ENCODE measurements at regions not wholly inside any gene's neighbourhood (a gene's known extent, or its start where the extent isn't known, plus 50 kb on each side); places are given as distances from the start of the nearest gene placed in this dataset.
"Not testable (repeated sequence)": the region's sequence is repeated elsewhere in the genome, so short reads cannot be mapped to it uniquely, and the experiment has no call there.

- FAIRE-seq (no peak), DNase-seq (ENCODE audit: low spot score in 2 of 2) (no peak)
Measured at GRCh38 chr7:137110535-137110934, 233.0 kb downstream of the PTN start.

DNA sequence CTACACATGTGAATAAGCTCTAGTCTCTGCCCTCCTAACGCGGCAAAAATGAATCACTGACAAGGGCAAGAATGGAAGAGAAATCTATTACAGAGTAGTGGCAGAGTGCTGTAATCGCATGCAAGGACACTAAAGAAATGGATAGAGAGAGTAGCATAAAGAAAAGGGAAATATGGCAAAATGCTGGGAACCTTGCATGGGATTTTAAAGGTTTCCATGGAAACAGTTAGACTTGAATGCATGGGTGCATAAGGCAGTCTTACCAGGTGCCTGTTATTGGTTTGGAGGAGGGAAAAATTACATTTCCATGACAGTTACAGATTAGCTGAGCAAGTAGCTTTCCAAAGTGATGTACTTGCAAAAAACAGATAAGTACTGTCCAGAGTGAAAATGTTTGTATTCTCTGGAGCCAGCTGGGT is 233.4 kb downstream of the PTN start:
- FAIRE-seq (no peak), DNase-seq (ENCODE audit: low spot score in 2 of 2) (no peak)

DNA sequence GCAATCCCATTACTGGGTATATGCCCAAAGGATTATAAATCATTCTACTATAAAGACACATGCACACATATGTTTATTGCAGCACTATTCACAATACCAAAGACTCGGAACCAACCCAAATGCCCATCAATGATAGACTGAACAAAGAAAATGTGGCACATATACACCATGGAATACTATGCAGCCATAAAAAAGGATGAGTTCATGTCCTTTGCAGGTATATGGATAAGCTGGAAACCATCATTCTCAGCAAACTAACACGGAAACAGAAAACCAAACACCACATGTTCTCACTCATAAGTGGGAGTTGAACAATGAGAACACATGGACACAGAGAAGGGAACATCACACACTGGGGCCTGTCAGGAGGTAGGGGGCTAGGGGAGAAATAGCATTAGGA is 235.7 kb downstream of the PTN start:
- not testable (repeated sequence) for FAIRE-seq; DNase-seq (ENCODE audit: low spot score in 2 of 2)

GRCh38 chr7:137103526-137103925 is 235.1 kb downstream of the CHRM2 start:
- FAIRE-seq; DNase-seq (ENCODE audit: low spot score in 2 of 2): not testable (repeated sequence)

- DNase-seq (ENCODE audit: low spot score in 2 of 2) = no peak
- FAIRE-seq = no peak
Measured at GRCh38 chr7:137097111-137097510, 228.7 kb downstream of the CHRM2 start.

- FAIRE-seq (no peak), DNase-seq (ENCODE audit: low spot score in 2 of 2) (no peak)
Measured at GRCh38 chr7:137096607-137097006, 228.2 kb downstream of the CHRM2 start.

DNA sequence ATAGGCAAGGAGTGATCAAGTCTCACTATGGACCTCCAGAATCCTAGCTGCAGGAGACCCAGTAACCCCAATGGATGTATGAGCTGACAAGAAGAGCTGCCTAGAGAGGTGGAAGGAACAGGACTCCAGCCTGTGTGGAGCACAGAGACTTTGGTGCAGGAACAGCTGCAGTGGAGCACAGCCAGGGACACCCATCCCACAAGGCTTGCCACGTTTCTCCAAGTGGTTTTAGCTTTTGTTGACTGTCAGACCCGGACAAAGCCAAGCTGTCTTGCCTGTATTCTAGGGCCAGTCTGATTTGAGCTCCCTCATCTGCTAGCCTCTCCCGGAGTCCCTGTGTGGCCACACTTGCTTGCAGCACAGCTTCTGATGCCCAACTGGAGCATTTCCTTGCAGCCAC is 224.7 kb downstream of the CHRM2 start:
- no peak for DNase-seq (ENCODE audit: low spot score in 2 of 2)
- no peak for FAIRE-seq

DNA sequence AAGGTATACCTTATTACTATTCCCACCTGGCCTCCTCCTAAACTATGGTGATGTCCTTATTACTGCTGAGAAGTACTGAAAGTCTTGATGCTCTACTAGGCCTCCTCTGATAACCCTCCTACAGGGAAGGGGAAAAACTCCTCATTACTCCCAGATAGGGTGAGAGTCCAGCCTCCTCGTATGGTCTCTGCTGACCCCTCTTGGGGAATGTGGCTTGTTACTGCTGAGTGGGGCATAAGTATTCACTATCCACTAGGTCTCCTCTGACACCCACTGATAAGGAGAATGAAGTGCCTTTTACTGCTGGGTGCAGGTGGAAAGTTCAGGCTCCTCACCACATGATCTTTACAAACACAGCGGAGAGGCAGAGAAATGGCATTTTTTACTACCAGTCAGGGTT is 222.9 kb downstream of the CHRM2 start:
- FAIRE-seq (no peak), DNase-seq (ENCODE audit: low spot score in 2 of 2) (no peak)

GRCh38 chr7:137086896-137087295 is 218.4 kb downstream of the CHRM2 start:
- no peak for DNase-seq (ENCODE audit: low spot score in 2 of 2)
- FAIRE-seq = no peak

DNA sequence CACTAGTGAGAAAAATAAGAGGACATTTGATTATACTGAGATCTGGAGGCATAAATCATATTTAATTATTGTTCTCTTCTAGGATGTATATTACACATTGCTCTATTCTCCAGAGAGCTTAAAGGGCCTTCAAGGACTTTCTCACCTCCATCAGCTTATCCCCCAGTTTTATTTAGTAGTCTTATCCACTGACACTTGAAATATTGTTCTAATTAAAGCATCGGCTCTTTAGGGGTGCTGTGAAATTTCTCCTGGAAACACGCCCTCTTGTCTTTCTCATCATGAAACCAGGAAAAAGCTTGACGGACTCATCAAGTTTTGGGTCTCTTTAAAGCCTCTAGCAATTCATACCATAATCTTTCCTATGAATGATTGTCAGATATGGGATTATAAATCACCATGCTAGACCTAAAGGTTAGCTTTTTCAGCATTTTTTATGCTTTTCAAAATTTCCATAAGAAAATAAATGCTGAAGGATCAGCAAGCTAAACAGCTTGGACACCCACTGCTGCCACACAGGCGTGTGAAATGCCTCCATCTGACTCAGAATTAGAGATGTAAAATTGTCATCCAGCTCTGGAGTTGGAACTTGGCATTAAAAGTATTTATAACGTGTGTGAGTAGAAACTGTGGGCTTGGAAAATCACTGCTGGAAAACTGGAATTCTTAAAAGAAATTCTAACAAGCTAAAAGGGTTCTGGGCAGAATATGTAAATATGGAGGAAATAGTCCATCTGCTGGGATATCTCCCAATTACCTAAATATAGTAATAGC is 216.3 kb downstream of the CHRM2 start:
- DNase-seq (ENCODE audit: low spot score in 2 of 2) (no peak), FAIRE-seq (no peak)

GRCh38 chr7:137082391-137082790 is 213.9 kb downstream of the CHRM2 start:
- FAIRE-seq (no peak), DNase-seq (ENCODE audit: low spot score in 2 of 2) (no peak)

GRCh38 chr7:137081321-137082093 is 213.1 kb downstream of the CHRM2 start:
- no peak for FAIRE-seq
- no peak for DNase-seq (ENCODE audit: low spot score in 2 of 2)

DNA sequence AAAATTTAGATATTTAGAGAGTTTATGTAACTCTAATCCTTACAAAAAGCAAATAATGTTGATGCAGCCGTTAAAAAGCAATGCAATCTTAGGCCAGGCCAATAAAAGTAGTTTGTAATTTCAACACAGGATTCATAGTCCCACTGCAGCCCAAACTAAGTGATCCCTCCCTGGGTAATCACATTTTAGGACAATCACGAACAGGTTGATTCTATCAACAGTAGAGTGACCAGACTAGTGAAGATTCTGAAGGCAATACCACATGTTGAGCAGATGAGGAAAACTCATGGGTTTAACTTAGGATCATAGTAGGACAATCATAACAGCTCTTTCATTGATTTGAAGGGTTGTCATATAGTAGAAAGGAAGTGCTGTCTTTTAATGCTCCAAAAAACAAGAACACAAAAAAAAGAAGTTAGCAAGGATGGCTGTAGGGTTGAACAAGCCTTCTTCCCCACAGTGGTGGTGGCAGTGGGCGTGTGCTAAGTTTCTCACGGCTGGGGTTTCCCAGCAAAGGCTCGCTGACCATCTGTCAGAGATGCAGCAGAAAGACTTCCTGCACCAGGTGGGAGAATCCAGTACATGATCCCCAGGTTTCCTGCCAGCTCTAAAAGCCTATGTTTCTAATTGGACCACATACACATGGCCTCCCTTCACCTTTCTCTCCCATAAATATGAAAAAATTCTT is 212.2 kb downstream of the CHRM2 start:
- no peak for FAIRE-seq

DNA sequence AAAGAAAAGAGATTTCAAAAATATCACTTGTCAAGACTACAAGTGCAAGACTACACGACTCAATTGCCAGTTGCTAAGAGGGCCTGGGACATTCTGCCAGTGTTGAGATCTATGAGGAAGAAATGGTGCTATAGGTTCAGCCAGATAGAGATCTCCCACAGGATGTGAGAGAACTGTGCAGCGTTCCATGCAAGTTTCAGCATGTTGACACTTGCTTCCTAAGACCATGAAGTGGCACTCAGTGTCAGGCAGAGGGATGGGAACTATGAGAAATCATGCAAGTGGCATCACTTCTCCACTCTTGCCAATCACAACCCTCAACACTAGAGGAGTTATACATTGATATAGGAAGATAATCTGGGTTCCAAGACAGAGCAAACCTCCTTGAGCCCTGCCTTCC is 210.3 kb downstream of the CHRM2 start:
- DNase-seq (ENCODE audit: low spot score in 2 of 2) (no peak), FAIRE-seq (no peak)

More for the DNA sequence above, 212.2 kb downstream of the CHRM2 start:
- no peak for DNase-seq (ENCODE audit: low spot score in 2 of 2)

- FAIRE-seq = no peak
- no peak for DNase-seq (ENCODE audit: low spot score in 2 of 2)
Measured at GRCh38 chr7:137074391-137075030, 206.1 kb downstream of the CHRM2 start.

- DNase-seq (ENCODE audit: low spot score in 2 of 2) (no peak), FAIRE-seq (no peak)
Measured at GRCh38 chr7:137073571-137074325, 205.3 kb downstream of the CHRM2 start.
